ENCODE measurements at regions not wholly inside any gene's neighbourhood (a gene's known extent, or its start where the extent isn't known, plus 50 kb on each side); places are given as distances from the start of the nearest gene placed in this dataset.

DNA sequence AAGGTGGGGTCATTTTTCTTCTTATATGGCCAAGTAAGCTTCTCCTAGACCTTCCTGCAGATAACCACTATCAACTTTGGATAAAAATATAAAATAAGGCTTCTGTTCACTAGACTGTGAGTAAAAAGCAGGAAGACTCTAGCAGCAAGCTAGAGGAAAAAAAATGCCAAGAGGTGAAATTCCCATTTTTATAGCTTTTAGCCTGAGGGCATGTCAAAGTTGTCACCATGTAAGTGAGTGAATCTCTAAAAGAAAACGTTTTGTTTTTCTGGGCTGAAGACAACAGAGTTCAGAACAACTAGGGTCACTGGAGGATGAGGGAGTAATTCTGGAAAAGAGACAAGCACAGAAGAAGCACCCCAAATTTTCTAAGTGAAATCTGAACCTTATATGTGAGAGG is 143.9 kb upstream of the DIO3 start:
- no peak for FAIRE-seq

GRCh38 chr14:101418601-101419000 is 142.7 kb upstream of the DIO3 start:
- FAIRE-seq: no peak

GRCh38 chr14:101426466-101426865 is 134.8 kb upstream of the DIO3 start:
- FAIRE-seq: no peak

- no peak for FAIRE-seq
Measured at GRCh38 chr14:101428409-101428808, 132.9 kb upstream of the DIO3 start.

- no peak for FAIRE-seq
Measured at GRCh38 chr14:101435546-101435945, 125.7 kb upstream of the DIO3 start.

DNA sequence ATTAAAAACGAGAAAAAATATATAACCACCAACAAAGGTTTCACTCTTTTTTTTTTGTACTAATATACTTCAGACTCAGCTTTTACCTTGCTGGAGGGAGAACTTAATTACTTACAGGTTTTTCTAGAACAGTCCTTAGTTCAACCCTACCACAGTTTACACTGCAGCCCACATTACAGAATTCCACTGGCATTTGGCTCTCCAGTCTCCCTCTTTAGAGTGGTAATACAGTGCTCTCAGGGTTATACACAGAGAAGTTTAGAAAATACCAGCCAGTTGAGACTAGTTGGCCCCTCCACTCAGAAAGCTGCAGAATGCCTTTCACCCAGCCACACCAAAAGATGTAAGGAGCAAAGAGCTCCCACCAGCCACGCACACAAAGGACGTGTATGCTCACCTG is 122.3 kb upstream of the DIO3 start:
- FAIRE-seq: no peak

- no peak for FAIRE-seq
Measured at GRCh38 chr14:101440496-101440895, 120.8 kb upstream of the DIO3 start.

- no peak for FAIRE-seq
Measured at GRCh38 chr14:101441710-101442109, 119.6 kb upstream of the DIO3 start.

DNA sequence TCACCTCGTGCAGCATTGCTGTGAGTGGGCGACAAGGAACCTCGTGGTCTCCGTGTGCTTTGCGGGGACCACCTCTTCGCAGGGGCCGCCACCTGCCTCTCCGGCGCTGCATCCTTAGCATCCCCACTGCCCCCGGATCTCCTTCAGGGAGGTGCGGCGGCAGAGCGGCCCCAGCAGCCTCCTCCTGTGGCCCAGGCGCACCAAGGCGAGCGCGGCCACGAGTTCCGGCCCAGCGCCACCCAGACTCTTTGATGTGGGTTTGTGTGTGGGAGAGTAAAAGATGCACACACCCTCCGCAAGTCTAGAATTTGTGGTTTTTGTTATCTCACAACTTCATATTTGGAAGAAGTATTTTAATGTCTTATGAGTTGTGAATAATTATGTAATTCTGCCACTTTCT is 118.8 kb upstream of the DIO3 start:
- no peak for FAIRE-seq

GRCh38 chr14:101444116-101444515 is 117.2 kb upstream of the DIO3 start:
- FAIRE-seq: no peak

GRCh38 chr14:101445278-101445677 is 116.0 kb upstream of the DIO3 start:
- FAIRE-seq: no peak

GRCh38 chr14:101446387-101446969 is 114.8 kb upstream of the DIO3 start:
- FAIRE-seq: no peak

DNA sequence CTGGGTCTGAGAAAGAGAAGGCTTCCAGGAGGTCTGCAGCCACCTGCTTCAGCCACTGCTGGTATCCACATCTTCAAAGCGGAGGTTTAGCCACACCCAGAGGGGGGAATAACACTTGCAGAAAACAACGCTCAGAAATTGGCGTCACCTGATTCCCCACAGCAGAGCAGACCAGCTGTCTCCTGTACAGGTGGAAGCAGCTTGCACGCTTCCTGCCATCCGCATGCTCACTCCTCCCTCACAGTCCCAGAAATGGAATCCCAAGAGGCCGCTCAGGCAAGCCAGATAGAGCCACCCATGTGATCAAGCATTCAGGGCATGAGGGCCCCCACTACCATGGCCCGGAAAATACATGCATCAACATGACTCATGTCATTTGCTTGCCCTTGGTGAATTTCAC is 112.2 kb upstream of the DIO3 start:
- FAIRE-seq: no peak

GRCh38 chr14:101451166-101451565 is 110.1 kb upstream of the DIO3 start:
- FAIRE-seq: no peak

DNA sequence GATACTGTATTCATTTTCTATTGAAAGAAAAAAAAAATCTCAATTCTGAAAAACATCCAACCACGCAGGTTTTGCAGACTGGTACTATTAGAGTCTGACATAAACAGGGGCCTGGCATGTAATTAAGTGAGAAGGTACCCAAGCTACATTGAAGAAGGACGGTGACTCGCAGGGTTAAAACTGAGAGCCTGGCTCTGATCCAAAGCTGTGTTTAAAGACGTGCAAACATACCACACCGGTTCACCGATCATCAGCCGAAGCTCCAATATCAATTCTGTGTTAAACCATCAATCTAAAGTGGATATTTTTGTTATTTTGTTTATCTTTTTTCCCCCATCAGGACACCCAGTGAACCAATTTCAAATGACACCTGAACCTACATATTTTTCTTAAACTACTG is 108.1 kb upstream of the DIO3 start:
- FAIRE-seq: no peak

DNA sequence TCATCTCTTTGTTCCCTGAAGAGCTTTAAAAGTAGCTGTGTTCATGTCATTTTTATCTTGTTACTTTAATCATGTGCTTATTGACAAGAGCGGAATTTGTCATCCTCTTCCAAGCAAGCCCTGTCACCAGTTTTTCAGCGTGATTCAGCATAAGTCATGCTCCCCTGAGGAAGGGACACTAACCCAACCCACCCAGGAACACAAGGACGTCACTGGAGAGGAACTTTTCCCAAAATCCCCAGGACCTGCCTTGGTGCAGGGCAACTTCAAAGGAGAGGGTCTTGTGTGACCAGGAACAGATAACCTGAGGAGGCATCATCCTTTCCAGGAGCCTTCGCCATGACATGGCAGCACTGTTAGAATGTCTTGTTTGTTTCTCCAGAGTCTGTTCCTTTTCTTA is 107.1 kb upstream of the DIO3 start:
- FAIRE-seq: no peak

DNA sequence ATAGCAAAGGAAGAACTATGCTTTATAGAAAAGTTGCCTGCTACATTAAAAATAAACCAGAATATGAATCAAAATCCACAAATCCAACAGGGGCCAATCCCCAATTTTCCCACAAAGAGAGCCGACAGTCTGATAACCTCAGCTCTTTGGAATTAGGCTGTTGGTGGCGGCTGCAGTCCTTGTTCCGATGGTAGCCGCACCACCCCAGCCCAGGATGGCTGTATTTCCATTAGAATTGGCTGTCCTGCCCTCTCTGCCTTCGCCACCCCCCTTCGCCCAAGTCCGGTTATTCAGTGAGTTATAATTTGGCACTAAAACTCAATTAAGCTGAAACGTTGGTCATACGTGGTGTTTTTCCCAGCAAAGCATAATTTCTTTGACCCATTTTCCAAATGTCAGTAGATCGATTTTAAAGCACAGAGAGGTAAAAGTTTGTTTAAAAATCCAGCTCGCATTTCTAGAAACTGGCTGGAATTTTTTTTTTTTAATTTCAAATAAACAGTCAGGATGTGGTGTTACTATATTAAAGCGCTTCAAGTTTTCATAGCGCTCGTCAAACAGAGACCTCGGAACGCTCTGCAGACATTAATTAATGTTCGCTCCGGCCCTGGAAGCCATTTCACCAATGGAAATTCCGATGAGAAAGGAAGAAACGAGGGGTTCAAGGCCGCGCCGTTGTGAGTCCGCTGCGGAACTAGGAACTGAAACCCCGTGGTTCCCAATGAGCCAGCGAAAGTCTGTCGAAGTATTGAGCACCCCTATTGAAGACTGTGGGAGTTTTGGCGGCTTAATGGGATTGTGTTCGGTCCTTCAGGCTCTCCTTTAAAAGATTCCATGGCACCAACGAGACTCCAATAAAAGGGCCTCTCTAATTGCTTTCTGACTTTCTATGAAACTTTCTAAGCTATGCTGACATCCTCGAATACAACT is 104.8 kb upstream of the DIO3 start:
- FAIRE-seq: no peak

- no peak for FAIRE-seq
Measured at GRCh38 chr14:101457301-101457935, 103.9 kb upstream of the DIO3 start.

- no peak for FAIRE-seq
Measured at GRCh38 chr14:101457936-101458740, 103.2 kb upstream of the DIO3 start.

DNA sequence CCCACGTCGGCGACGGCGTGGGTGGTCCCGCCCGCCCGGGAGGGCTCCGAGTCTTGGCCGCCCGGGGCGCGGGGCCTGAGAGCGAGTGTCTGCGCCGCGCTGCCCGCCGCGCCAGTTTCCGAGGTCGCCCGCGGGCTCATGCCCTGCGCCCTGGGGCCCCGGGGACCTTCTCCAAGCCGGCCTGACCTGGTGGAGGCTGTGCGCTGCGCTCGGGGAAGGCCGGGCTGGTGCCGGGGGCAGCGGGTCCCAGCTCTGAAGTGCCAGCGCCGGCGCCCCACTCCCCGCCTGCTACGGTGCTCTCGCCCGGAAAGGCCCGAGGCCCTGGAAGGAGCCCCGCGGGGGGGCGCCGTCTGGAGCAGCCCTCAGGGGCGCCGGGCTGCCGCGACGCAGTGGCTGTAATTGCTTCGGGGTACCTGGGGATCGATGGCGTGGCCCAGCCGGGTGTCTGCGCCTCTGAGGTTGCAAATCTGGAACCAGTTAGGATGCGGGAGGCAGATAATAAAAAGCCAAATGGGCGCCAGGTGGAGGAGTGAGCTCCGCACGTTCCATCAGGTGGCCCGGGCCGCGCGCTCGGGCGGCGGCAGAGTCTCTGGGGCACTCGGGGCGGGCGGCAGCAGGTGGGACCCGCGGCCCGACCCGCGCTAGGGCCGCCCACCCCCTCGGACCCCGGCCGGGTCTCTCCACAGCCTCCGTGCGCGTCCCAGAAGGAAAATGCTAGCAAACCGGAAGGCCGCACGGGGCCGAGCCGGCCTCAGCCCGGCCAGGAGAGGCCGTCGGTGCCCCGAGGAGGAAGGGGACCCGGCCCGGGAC is 102.3 kb upstream of the DIO3 start:
- no peak for FAIRE-seq

- peak; percentile 70 for FAIRE-seq
Measured at GRCh38 chr14:101459551-101459900, 101.8 kb upstream of the DIO3 start.

DNA sequence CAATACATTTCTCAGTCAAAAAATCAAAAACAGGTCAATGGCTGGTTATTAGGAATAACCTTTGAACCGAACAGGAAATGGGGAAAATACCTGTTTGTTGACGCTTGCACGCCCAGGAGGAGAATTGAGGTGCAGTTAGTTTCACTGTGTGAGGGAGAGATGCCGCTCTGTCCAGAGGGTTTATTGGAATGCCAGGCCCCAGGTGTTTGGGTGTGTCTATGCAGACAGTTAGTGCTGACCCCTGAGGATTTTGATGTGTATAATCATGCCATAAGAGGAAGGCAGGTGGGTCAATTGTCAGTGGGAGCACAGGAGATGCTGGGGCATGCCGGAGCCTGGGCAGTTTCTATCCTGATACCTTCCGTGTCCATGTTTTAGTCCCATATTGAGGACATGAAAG is 100.8 kb upstream of the DIO3 start:
- FAIRE-seq: no peak
